ENCODE measurements at regions not wholly inside any gene's neighbourhood (a gene's known extent, or its start where the extent isn't known, plus 50 kb on each side); places are given as distances from the start of the nearest gene placed in this dataset.

DNA sequence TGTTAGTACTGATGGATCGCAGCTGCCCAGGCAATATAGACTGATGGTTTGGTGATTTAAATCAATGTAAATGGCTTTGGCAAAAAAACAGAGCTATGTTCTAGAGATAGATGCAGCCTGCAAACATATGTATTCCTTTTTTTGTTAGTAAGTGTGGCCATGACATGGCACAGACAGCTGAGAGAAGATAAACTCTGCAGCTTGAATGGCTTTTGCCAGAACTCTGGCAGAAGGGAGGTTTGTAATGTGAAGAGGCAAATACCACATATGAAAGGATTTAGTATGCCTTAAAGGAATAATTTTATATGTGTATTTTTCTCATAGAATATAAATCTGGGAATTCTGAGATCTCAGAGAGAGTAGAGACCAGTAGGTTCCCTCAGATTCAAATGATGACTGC lies 340.2 kb upstream of the DMAC1 start:
- no peak overlapping the region for H2AFZ ChIP-seq (ENCODE audit: low read depth, low read length)
- H3K9me3 ChIP-seq (ENCODE audit: insufficient read depth, low read length, severe bottlenecking), result no peaks in the 10 kb centered on the region
- no peak overlapping the region for H3K27ac ChIP-seq (ENCODE audit: low read length)
- TF ChIP-seq, protein P1, sequence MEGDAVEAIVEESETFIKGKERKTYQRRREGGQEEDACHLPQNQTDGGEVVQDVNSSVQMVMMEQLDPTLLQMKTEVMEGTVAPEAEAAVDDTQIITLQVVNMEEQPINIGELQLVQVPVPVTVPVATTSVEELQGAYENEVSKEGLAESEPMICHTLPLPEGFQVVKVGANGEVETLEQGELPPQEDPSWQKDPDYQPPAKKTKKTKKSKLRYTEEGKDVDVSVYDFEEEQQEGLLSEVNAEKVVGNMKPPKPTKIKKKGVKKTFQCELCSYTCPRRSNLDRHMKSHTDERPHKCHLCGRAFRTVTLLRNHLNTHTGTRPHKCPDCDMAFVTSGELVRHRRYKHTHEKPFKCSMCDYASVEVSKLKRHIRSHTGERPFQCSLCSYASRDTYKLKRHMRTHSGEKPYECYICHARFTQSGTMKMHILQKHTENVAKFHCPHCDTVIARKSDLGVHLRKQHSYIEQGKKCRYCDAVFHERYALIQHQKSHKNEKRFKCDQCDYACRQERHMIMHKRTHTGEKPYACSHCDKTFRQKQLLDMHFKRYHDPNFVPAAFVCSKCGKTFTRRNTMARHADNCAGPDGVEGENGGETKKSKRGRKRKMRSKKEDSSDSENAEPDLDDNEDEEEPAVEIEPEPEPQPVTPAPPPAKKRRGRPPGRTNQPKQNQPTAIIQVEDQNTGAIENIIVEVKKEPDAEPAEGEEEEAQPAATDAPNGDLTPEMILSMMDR (IDR thresholded peaks at IDR 0.05; ENCODE audit: borderline replicate concordance, extremely low read depth, low read length, poor library complexity, severe bottlenecking), result no peak
- no peak for TF ChIP-seq EZH2 (IDR thresholded peaks at IDR 0.05; ENCODE audit: borderline replicate concordance, low read depth, low read length, severe bottlenecking)
- no peaks in the 10 kb centered on the region for H3K79me2 ChIP-seq (ENCODE audit: insufficient read depth, low read length)
- no peak for DNase-seq
- H3K4me2 ChIP-seq (ENCODE audit: insufficient read depth, low read length), result no peak overlapping the region
- no peaks in the 10 kb centered on the region for H3K27me3 ChIP-seq (ENCODE audit: insufficient read depth, low read length, poor library complexity)
- no peaks in the 10 kb centered on the region for H3K36me3 ChIP-seq (ENCODE audit: insufficient read depth, low read length)
- H3K4me1 ChIP-seq (ENCODE audit: insufficient read depth, low read length), result no peaks in the 10 kb centered on the region
- no peaks in the 10 kb centered on the region for H4K20me1 ChIP-seq (ENCODE audit: insufficient read depth, low read length)
- H3K9ac ChIP-seq (ENCODE audit: low read depth, low read length), result no peak overlapping the region
- H3K4me3 ChIP-seq (ENCODE audit: low read depth in 1 of 2, low read length in 2 of 2), result no peak overlapping the region
- ATAC-seq (ENCODE audit: insufficient read depth, low read depth), result no peak

DNA sequence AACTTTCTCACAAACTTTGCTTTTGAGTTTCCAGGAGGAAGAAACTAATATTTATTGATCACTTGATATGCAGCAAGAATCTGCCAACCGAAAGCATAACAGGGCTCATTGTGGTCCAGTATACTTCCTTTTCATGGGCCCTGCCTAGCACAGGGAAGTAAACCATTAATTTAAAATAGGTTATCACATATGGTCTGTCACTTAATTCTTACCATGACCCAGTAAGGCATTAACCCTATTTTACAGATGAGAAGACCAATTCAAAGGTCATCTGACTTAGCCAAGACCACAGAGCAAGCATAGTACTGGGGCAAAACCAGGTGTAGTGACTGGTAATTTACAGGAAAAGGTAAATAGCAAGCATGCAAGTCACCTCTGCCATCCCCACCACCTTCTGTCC lies 336.9 kb upstream of the DMAC1 start:
- no peak overlapping the region for H3K9ac ChIP-seq (ENCODE audit: low read depth, low read length)
- no peak overlapping the region for H3K27ac ChIP-seq (ENCODE audit: low read length)
- H2AFZ ChIP-seq (ENCODE audit: low read depth, low read length), result no peak overlapping the region
- H3K4me1 ChIP-seq (ENCODE audit: insufficient read depth, low read length), result no peaks in the 10 kb centered on the region
- H3K4me2 ChIP-seq (ENCODE audit: insufficient read depth, low read length), result no peak overlapping the region
- no peaks in the 10 kb centered on the region for H3K27me3 ChIP-seq (ENCODE audit: insufficient read depth, low read length, poor library complexity)
- TF ChIP-seq, protein P1 (IDR thresholded peaks at IDR 0.05; ENCODE audit: borderline replicate concordance, extremely low read depth, low read length, poor library complexity, severe bottlenecking), result no peak
- no peak for TF ChIP-seq EZH2 (IDR thresholded peaks at IDR 0.05; ENCODE audit: borderline replicate concordance, low read depth, low read length, severe bottlenecking)
- H4K20me1 ChIP-seq (ENCODE audit: insufficient read depth, low read length), result no peaks in the 10 kb centered on the region
- H3K79me2 ChIP-seq (ENCODE audit: insufficient read depth, low read length), result no peaks in the 10 kb centered on the region
- DNase-seq, result no peak
- H3K9me3 ChIP-seq (ENCODE audit: insufficient read depth, low read length, severe bottlenecking), result no peaks in the 10 kb centered on the region
- no peak for ATAC-seq (ENCODE audit: insufficient read depth, low read depth)
- no peak overlapping the region for H3K4me3 ChIP-seq (ENCODE audit: low read depth in 1 of 2, low read length in 2 of 2)
- H3K36me3 ChIP-seq (ENCODE audit: insufficient read depth, low read length), result no peaks in the 10 kb centered on the region

DNA sequence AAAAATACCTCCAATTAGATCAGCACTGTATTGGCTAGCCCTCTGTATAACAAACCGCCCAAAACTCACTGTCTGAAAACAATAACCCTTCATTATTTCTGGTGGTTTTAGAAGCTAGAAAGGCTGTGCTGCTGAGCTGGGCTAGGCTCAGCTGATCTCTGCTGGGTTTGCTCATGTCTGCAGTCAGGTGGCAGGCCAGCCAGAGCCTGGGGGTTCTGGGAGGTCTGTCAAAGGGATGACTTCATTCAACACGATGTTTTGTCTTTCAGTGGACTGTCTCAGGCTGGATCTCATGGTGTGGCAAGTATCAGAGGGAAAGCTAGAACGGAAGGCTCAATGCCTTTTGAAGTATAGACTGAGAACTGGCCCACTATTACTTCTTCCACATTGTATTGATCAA lies 335.1 kb upstream of the DMAC1 start:
- no peak for TF ChIP-seq EZH2 (IDR thresholded peaks at IDR 0.05; ENCODE audit: borderline replicate concordance, low read depth, low read length, severe bottlenecking)
- TF ChIP-seq, protein P1 (IDR thresholded peaks at IDR 0.05; ENCODE audit: borderline replicate concordance, extremely low read depth, low read length, poor library complexity, severe bottlenecking), result no peak
- no peak for DNase-seq
- H3K4me3 ChIP-seq (ENCODE audit: low read depth in 1 of 2, low read length in 2 of 2), result no peak overlapping the region
- H3K36me3 ChIP-seq (ENCODE audit: insufficient read depth, low read length), result no peaks in the 10 kb centered on the region
- H3K4me1 ChIP-seq (ENCODE audit: insufficient read depth, low read length), result no peaks in the 10 kb centered on the region
- no peaks in the 10 kb centered on the region for H4K20me1 ChIP-seq (ENCODE audit: insufficient read depth, low read length)
- H3K27me3 ChIP-seq (ENCODE audit: insufficient read depth, low read length, poor library complexity), result no peaks in the 10 kb centered on the region
- H3K79me2 ChIP-seq (ENCODE audit: insufficient read depth, low read length), result no peaks in the 10 kb centered on the region
- no peak overlapping the region for H3K9ac ChIP-seq (ENCODE audit: low read depth, low read length)
- no peak overlapping the region for H2AFZ ChIP-seq (ENCODE audit: low read depth, low read length)
- no peaks in the 10 kb centered on the region for H3K9me3 ChIP-seq (ENCODE audit: insufficient read depth, low read length, severe bottlenecking)
- ATAC-seq (ENCODE audit: insufficient read depth, low read depth), result no peak
- no peak overlapping the region for H3K4me2 ChIP-seq (ENCODE audit: insufficient read depth, low read length)
- no peak overlapping the region for H3K27ac ChIP-seq (ENCODE audit: low read length)

DNA sequence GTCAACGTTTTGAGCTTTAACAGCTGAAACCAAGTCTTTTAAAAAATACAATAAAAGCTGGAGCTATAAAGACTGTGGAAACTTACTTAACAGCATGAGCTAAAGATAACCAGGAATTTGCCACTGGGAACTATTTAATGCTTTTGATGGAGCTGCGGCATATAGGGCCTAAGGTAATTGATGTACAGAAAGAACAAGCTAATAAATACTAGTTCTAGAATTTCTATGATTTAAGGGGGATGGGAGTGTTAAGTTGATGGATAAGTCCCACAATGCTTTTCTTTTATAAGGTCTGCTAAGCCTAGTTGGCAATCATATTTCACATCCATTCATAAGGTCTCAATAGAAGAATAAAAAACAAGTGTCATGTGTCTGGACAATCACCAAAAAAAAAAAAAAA lies 334.0 kb upstream of the DMAC1 start:
- H3K9me3 ChIP-seq (ENCODE audit: insufficient read depth, low read length, severe bottlenecking), result no peaks in the 10 kb centered on the region
- no peak overlapping the region for H3K27ac ChIP-seq (ENCODE audit: low read length)
- no peaks in the 10 kb centered on the region for H3K79me2 ChIP-seq (ENCODE audit: insufficient read depth, low read length)
- H3K4me2 ChIP-seq (ENCODE audit: insufficient read depth, low read length), result no peak overlapping the region
- H3K4me3 ChIP-seq (ENCODE audit: low read depth in 1 of 2, low read length in 2 of 2), result no peak overlapping the region
- no peak overlapping the region for H3K9ac ChIP-seq (ENCODE audit: low read depth, low read length)
- H4K20me1 ChIP-seq (ENCODE audit: insufficient read depth, low read length), result no peaks in the 10 kb centered on the region
- H3K36me3 ChIP-seq (ENCODE audit: insufficient read depth, low read length), result no peaks in the 10 kb centered on the region
- H3K4me1 ChIP-seq (ENCODE audit: insufficient read depth, low read length), result peaks cover 4% of the 10 kb centered on the region; the same call in 1 of the 2 replicates
- TF ChIP-seq, protein P1 (IDR thresholded peaks at IDR 0.05; ENCODE audit: borderline replicate concordance, extremely low read depth, low read length, poor library complexity, severe bottlenecking), result no peak
- no peak for TF ChIP-seq EZH2 (IDR thresholded peaks at IDR 0.05; ENCODE audit: borderline replicate concordance, low read depth, low read length, severe bottlenecking)
- no peak for DNase-seq
- H2AFZ ChIP-seq (ENCODE audit: low read depth, low read length), result no peak overlapping the region
- no peaks in the 10 kb centered on the region for H3K27me3 ChIP-seq (ENCODE audit: insufficient read depth, low read length, poor library complexity)
- no peak for ATAC-seq (ENCODE audit: insufficient read depth, low read depth)
